NT2/D1 (cell line): ENCODE measurements at regions not wholly inside any gene's neighbourhood (a gene's known extent, or its start where the extent isn't known, plus 50 kb on each side); places are given as distances from the start of the nearest gene placed in this dataset.

Experiments used
- SUZ12 ChIP-seq: IDR thresholded peaks from 2 replicates; pipeline ENCODE4 v1.6.1; 2011; ENCODE audit not compliant: insufficient read length, insufficient read depth; ENCODE audit errors: extremely low read depth
- YY1 ChIP-seq: IDR thresholded peaks from 2 replicates; pipeline ENCODE4 v1.6.1; 2011; ENCODE audit not compliant: insufficient read length, insufficient read depth
- ZNF274 ChIP-seq: IDR thresholded peaks from 2 replicates; pipeline ENCODE4 v1.6.1; 2011; ENCODE audit warnings: mild to moderate bottlenecking, low read depth, low read length

GRCh38 chr6:76351275-76351674, 278.8 kb upstream of the IMPG1 start:
- TF ChIP-seq ZNF274 (no peak), SUZ12 (no peak), YY1 (no peak)
